ENCODE measurements at regions not wholly inside any gene's neighbourhood (a gene's known extent, or its start where the extent isn't known, plus 50 kb on each side); places are given as distances from the start of the nearest gene placed in this dataset.

DNA sequence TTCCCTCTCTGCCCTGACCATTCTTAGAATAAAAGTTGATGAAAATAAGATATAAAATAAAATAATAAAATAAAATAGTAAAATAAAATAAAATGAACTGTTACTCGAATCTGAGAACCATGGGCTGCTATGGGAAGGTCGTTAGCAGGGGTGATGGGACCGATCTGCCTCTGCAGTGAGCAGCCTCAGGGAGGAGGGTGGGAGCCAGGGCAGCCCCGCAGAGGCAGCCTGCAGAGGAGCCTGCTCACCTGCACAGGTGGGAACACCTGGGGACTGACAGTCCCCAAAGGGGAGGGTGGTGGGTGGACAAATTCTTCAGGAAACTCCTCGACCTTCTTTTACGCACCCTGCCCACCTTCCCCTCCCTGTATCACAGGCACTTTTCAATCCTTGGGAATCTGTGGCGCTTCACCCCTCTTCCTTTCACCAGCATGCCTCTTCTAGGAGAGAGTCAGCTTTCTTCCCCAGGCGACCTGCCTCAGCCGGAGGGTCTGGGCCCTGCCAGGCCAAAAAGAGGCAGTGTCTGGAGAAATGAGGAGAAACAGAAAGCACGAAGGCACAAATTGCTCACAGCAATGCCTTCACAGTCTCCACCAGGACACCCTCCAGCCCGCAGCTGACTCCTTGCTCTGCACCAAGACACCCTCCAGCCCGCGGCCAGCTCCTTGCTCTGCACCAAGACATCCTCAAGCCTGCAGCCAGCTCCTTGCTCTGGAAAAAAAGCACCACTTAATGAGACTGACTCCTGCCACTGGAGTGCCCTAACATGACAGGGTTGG is 368.4 kb upstream of the SHH start:
- in situ Hi-C loops (cut with MboI; ENCODE audit: low pct_unique_long_range_greater_than_20kb, low sequenced_read_pairs), result no loop called here
- no peak for DNase-seq

DNA sequence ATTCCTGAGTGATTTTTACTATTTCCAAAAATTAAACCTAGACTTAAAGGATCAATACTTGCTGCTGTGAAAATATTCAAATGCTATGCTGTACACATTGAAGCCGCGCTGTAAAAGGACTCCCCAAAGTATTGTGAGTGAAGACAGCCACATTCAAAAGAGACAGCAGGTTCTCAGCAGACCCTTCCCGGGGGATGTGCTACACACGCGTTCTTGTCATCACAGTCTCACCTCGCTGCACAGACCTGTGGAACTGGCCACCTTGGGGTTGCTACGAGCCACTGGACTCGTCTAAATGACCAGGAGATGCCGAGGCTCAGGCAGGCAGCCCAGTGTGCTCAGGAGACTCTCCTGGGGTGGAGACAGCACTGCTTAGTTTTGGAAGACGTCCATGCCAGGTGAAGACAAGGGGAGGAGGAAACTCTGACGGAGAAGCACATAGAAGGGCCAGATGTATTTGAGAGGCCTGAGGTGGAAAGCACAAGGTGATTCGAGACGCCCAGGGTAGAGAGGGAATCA is 367.7 kb upstream of the SHH start:
- in situ Hi-C loops (cut with MboI; ENCODE audit: low pct_unique_long_range_greater_than_20kb, low sequenced_read_pairs), result no loop called here
- DNase-seq, result no peak

DNA sequence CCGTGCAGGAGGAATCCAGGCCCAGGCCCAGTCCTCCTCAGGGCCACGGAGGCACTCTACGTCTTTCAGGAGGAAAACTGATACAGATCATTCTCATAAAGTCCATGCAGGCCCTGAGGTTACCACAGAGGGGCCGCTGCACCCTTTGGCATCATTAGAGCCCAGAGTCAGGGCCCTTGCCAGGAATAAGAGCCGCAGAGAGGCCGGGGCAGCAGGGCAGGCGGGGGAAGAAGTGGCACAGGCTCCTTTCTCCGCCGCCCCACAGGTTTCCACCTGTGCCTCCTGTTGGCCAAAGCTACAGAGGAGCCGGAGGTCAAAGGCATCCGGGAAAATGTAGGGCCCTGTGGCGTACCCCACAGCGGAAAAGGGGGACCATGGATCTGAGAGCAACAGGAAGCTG is 366.6 kb upstream of the SHH start:
- in situ Hi-C loops (cut with MboI; ENCODE audit: low pct_unique_long_range_greater_than_20kb, low sequenced_read_pairs), result no loop called here
- DNase-seq, result no peak

DNA sequence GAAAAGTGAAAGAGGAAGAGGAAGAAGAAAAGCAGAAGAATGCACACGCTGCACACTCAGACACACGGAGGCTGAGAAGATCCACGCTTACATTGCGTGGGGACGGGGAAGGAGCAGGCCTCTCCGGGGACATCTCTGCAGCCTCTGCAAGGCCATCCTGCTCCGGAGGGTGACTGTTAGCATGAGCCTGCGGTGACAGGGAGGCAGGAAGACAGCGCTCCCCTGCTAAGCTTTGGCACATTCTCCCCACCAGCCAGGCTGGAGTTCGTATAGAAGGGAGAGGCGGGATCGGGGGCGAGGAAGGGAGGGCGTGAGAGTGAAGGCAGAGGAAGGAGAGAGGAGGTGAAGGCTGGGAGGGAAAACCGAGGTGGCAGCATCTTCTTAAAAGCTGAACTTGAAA is 366.0 kb upstream of the SHH start:
- in situ Hi-C loops (cut with MboI; ENCODE audit: low pct_unique_long_range_greater_than_20kb, low sequenced_read_pairs), result no loop called here
- no peak for DNase-seq

DNA sequence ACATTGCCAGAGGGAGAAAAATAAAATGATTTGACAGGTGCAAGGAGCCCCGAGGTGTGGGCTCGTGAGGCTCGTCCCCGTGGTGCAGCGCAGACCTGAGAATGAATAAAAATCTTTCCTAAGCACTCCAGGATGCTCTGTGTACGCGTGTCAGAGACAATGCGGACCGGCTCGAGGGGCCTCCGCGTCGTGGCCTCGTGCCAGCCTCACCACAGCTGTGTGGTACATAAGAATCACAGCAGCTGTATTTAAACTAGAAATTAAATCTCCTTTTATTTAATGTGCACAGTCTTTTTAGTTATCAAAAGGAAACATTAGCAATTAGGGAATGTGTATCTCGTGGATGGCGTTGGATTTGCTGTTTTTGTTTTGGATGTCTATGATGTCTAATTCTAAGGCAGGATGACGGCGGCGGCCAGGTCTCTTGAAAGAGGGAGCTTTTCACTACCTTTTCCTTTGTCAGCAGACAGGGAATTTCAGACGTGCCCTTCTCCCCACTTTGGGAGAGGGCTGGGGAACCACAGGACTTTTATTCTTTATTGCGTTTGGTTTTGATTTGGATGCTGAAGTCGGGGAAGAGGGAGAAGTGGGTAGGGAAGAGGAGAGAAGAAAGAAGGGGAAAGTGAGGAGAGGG is 365.3 kb upstream of the SHH start:
- in situ Hi-C loops (cut with MboI; ENCODE audit: low pct_unique_long_range_greater_than_20kb, low sequenced_read_pairs), result no loop called here
- DNase-seq, result no peak

DNA sequence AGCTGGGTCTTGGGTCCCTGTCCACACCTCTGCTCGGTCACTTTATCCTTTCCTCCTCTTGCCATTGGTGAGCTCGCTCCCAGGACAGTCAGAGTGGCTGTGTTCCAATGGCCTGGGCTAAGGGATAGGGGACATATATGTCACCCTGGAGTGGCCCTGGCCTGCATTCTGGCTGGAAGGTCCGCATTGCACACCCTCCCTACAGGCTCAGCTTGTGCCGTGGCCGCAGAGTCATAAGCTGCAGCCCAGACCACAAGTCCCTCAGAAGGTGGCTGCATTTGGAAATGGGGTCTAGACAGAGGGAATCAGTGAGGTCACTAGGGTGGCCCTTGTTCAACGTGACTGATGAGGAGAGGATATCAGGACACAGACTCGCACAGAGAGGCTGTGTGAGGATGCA is 363.8 kb upstream of the SHH start:
- no peak for DNase-seq
- in situ Hi-C loops (cut with MboI; ENCODE audit: low pct_unique_long_range_greater_than_20kb, low sequenced_read_pairs), result no loop called here

DNA sequence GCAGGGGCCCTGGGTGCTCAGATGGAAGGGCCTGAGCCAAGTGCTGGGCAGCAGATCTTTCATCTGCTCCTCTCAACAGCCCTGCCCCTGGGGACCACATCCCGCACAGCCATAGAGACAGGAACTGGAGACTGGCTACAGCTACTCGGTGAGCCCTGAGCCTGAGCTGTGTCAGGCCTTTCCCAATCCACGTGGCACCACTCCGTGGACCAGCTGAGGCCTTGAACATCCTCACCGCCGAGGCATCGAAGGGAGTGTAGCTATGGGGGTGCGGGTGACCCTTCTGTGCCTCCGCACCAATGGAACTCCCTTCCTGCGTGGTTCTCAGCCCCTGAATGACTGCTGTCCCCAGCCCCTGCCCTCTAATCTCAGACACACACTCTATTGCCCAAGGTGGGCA is 362.7 kb upstream of the SHH start:
- no peak for DNase-seq
- in situ Hi-C loops (cut with MboI; ENCODE audit: low pct_unique_long_range_greater_than_20kb, low sequenced_read_pairs), result no loop called here

DNA sequence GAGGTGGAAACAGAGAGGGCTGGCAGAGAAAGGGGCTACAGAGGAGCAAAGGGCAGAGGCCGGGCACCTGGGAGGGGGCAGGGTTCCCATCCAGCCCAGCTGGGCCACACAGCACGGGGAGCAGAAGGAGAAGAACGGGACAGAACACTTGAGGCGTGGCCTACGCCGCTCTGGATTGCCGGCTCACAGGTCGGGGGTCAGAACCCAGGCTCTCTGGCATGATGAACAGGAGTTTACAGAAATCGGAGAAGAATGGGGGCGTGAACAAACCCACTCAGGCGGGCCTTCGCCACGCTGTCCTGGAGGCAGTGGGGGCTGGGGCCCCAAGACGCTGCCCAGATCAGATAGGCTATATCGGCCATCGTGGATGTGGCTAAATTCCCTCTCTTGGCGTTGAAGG is 362.2 kb upstream of the SHH start:
- in situ Hi-C loops (cut with MboI; ENCODE audit: low pct_unique_long_range_greater_than_20kb, low sequenced_read_pairs), result no loop called here
- no peak for DNase-seq

DNA sequence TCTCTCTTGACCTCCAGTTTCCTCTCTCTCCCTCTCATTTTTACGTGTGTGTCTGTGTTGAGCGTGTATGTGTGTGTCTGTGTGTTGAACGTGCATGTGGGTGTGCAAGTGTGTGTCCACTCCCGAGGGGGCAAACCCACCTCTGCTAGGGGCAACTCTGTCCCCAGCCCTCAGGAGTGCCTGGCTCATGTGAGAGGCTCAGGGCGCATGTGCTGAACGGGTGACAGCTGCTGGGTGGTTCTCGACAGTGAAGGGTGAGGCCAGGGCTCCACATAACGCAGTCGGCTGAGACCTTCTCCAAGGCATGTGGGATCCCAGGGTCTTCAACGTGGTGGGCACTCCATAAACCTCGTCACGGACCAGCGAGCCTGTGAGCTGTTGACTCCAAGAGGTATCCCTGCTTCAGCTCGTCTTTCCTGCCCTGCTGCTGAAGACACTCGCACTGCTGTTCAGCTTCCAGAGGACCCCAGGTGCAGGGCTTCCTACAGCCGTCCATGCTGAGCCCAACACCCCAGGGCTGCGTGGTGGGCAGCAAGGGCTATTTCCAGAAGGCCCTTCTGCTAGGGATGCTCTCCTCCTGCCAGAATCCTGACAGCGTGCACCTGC is 361.6 kb upstream of the SHH start:
- DNase-seq, result no peak
- in situ Hi-C loops (cut with MboI; ENCODE audit: low pct_unique_long_range_greater_than_20kb, low sequenced_read_pairs), result no loop called here

DNA sequence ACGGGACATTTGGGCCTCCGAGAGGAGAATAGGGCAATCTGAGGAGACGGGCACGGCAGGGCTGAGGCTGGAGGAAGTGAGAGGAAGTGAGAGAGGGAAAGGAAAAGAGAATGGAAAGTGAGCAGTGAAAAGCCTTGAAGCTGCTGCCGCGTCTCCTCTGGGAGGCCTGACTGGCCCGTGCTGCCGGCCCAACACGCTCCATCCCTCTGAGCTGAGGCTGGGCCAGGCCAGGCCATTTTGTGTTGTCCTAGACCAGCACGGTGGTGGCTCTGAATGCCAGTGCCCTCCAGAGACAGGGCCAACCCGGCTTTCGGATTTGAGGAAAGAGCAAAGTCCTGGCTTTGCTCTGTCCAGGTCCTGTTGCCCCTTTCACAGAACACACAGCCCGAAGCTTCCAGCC is 361.1 kb upstream of the SHH start:
- in situ Hi-C loops (cut with MboI; ENCODE audit: low pct_unique_long_range_greater_than_20kb, low sequenced_read_pairs), result no loop called here

DNA sequence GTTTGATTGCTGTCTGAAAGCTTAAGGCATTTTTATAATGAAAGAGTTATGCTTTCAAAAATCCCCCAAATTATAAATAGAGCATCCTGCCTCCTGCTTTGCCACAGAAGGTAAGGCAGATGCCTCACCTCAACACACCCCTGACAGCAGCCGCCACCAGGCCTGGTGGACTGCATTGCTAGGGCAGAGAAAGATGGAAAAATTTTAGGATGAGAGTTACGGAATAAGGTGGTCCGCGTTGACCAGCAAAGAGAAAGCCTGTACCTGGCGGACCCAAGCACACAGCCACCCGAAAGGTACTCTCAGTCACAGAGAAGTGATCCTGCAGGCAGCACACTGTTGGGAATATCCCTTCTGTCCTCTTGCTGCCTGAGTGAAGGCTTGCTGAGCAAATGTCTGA is 360.4 kb upstream of the SHH start:
- in situ Hi-C loops (cut with MboI; ENCODE audit: low pct_unique_long_range_greater_than_20kb, low sequenced_read_pairs), result no loop called here
- DNase-seq, result no peak

More for the DNA sequence above, 361.1 kb upstream of the SHH start:
- no peak for DNase-seq

DNA sequence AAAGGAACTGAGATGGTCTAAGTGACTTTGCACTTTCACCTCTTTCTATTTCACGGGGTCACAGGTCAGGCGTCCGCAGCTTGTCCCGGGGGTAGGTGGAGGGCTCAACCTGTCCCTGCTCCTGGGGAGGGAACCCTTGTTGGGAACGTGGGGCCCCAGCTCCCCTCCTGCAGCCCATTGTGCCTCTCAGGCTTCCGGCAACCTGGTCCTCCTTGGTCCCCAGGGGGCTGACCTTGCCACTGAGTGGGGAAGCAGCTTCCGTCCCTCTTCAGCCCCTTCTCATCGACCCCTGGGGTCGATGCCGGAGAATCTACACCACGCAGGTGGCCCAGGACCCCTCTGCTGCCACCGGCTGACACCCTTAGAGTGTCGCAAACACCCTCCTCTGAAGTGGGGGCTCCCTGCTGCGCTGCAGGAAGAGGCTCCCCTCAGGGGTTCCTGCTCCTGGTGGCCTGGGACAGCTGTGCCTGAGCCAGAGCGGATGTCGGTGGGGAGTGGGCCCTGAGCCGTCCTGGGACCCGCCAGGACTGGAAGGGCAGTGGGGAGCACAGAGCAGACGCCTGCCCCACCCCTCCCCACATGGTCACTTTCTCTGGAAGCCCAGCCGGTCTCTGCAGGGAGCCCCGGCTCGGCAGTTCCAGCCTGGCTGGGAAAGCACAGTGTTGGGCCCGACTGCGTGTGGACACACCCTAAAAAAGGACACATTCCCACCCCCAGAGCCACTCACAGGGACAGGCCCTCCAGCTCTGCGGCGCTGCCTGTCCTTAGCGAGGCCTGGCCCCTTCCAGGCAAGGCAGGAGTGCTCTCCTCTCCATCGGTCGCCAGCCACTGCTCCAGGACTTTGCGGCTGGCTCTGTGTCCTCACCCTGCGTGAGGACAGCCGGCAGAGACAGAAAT is 357.5 kb upstream of the SHH start:
- in situ Hi-C loops (cut with MboI; ENCODE audit: low pct_unique_long_range_greater_than_20kb, low sequenced_read_pairs), result no loop called here

DNA sequence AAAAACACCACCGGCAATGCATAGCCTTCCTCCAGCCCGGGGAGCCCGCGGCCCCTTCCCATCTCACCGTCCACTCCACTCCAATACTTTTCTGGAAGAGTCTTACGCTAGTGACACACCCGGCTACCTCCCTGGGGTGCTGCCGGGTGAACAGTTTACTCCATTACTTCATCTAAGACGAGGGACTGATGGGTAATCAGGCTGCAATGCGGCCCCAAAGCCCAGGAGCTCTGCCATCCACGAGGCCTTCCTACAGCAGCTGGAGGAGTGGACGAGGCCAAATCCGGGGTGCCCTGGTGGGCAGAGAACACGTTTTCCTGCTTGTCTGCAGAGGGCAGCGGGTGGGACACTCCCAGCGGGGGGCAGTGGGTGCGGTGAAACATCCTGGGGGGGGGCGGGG is 356.2 kb upstream of the SHH start:
- no peak for DNase-seq
- in situ Hi-C loops (cut with MboI; ENCODE audit: low pct_unique_long_range_greater_than_20kb, low sequenced_read_pairs), result no loop called here

More for the DNA sequence above, 357.5 kb upstream of the SHH start:
- DNase-seq, result no peak

DNA sequence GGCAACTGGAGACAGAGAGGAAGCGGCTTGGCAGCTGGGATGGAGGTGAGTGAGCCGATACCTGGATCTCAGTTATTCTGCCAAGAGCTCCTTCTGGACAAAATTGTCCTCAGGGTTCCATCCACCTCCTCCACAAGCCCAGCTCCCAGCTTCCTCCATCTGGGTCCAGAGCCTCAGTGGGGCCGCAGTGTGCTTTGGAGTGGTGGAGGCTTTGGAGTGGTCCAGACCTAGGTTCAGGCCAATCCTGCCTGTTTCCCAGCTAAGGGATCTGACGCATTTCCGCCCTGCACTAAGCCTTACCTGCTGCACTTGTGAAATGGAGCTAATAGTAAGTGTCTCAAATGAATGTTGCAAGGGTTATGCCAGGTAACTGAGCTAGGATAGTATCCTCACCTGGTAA is 355.7 kb upstream of the SHH start:
- no peak for DNase-seq
- in situ Hi-C loops (cut with MboI; ENCODE audit: low pct_unique_long_range_greater_than_20kb, low sequenced_read_pairs), result no loop called here

DNA sequence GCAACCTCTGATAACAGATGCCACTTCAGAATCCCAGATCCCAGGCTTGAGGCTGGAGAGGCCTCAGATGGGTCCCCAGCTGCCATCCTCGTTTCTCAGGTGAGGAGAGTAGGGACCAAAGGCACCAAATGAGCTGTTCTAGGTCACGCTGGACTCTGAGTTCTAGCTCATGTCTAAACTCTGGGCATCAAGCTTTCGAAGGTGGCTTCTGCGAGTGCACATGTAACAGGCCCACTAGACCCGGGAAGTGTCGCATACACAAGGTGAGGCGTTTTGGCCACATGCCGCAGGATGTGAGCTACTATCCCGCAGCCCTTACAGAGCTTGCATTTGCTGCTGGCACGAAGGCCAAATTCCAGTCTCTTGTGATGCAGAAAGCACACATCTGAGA is 355.1 kb upstream of the SHH start:
- no peak for DNase-seq
- in situ Hi-C loops (cut with MboI; ENCODE audit: low pct_unique_long_range_greater_than_20kb, low sequenced_read_pairs), result no loop called here

DNA sequence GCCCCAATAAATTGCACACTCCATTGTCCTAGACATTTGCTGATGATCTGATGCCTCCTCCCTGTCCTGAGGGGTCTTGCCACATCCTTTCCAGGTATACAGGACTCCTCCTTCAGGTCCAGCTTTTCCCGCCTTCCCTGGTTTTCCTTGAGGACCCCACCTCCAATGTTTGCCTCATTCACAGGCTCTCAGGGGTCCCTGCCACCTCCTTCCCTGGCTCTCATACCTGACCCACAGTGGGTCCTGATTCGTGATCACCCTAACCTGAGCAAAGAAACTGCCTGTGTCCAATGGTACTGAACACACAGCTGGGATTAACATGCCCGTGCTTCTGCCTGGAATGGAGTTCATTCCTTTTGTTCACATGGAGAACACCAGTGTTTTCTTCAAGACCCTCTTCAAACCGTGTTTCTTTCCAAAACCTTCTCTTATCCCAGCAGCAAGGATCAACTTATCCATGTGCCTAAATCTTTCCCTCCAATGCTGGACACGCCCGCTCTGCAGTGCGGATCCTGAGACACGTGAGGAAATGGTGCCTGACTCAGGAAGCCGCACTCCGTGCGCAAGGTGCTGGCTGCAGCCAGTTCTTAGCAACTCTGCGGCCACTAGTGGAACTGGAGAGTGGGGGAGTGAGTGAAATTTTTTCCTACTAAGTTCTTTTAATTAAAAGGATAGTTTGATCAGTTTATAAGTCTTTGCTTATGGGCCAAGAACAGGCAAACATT is 354.6 kb upstream of the SHH start:
- in situ Hi-C loops (cut with MboI; ENCODE audit: low pct_unique_long_range_greater_than_20kb, low sequenced_read_pairs), result no loop called here
- DNase-seq, result no peak

DNA sequence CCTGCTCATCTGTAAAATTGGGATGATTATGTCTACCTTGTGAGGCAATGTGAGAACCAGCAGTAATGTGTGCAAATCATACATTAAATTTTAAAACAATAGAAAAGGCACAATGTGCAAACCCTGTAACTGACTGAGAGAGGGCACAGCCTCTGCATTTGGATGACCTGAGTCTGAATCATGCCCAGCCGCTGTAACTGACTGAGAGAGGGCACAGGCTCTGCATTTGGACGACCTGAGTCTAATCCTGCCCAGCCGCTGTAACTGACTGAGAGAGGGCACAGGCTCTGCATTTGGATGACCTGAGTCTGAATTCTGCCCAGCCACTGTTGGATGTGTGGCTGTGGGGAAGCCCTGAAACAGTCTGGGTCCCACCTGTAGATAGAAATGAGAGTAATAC is 351.5 kb upstream of the SHH start:
- in situ Hi-C loops (cut with MboI; ENCODE audit: low pct_unique_long_range_greater_than_20kb, low sequenced_read_pairs), result no loop called here
- no peak for DNase-seq

DNA sequence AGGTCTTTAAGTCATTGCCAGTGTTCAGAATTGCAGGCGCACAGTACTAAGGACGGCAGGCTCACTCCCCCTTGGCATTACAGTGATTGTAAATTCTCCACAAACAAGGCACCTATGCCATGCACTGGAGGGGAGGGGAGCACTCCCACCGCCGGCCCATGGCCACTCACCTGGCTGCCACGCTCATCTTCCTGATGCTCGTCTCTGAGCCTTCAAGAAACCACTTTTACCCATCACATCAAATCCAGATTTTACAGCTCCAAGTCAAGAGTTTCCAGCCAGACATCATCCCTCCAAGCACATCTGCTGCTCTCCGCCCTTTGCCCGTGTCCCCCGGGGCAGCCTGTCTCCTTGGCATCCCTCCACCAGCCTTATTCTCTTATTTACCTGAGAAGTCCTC is 350.2 kb upstream of the SHH start:
- in situ Hi-C loops (cut with MboI; ENCODE audit: low pct_unique_long_range_greater_than_20kb, low sequenced_read_pairs), result no loop called here
- no peak for DNase-seq

DNA sequence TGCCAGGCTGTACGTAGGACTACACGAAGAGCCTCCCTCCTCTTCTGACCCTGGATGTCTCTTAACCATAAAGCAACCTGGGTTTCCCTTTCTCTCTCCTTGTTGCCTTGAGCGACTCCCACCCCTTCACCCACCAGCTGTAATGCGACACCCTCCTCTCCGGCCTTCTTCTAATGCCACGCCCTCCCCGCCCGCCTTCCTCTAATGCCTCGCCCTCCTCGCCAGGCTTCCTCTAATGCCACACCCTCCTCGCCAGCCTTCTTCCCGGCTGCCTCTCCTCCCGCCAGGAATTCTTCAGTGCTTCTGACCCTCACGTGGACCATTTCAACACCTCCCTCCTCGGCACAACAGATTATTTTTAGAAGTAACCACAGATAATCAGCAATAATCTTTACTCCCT is 348.5 kb upstream of the SHH start:
- in situ Hi-C loops (cut with MboI; ENCODE audit: low pct_unique_long_range_greater_than_20kb, low sequenced_read_pairs), result no loop called here

More for the DNA sequence above, 348.5 kb upstream of the SHH start:
- no peak for DNase-seq

All from KBM-7 (cell line).